Spleen (tissue), 11 donors: ENCODE measurements at regions not wholly inside any gene's neighbourhood (a gene's known extent, or its start where the extent isn't known, plus 50 kb on each side); places are given as distances from the start of the nearest gene placed in this dataset.
A peak's percentile ranks its signal among the peaks of the same experiment; 100 is the strongest.

Source experiments
- DNase-seq: peaks from one replicate; pipeline ENCODE4 v3.0.0-alpha.2; 2020
- H3K27ac ChIP-seq, 8 donors: fragments of 200-600 bp; sonication (generic) in 7 of 8; 1 replicate in 4 of 8; 2 replicates in 4 of 8; pipeline versions ENCODE4 v1.5.0 to v1.8.0; 2016 to 2021; ENCODE audit warnings: inconsistent platforms in 4 of 8, mild to moderate bottlenecking in 4 of 8, moderate library complexity in 1 of 8
- H3K27me3 ChIP-seq, 7 donors: fragments of 200-600 bp; sonication (generic) in 6 of 7; replicated peaks in 1 of 7; 1 replicate in 4 of 7; 2 replicates in 3 of 7; pipeline versions ENCODE4 v1.5.0 to v1.8.0; 2016 to 2021; ENCODE audit warnings: inconsistent platforms in 3 of 7, mild to moderate bottlenecking in 1 of 7
- H3K36me3 ChIP-seq, 6 donors: fragments of 200-600 bp; sonication (generic) in 5 of 6; 1 replicate in 4 of 6; 2 replicates in 2 of 6; pipeline versions ENCODE4 v1.5.0 to v1.8.0; 2016 to 2021; ENCODE audit warnings: inconsistent platforms in 2 of 6
- H3K4me1 ChIP-seq, 6 donors: fragments of 200-600 bp; sonication (generic) in 5 of 6; 1 replicate in 3 of 6; 2 replicates in 3 of 6; pipeline versions ENCODE4 v1.5.0 to v1.8.0; 2016 to 2021; ENCODE audit warnings: inconsistent platforms in 3 of 6
- H3K4me3 ChIP-seq, 8 donors: fragments of 200-600 bp; sonication (generic) in 7 of 8; 1 replicate in 4 of 8; 2 replicates in 4 of 8; pipeline versions ENCODE4 v1.5.0 to v1.8.0; 2016 to 2021; ENCODE audit warnings: inconsistent platforms in 4 of 8, mild to moderate bottlenecking in 4 of 8, moderate library complexity in 2 of 8
- H3K9me3 ChIP-seq, 8 donors: fragments of 200-600 bp; sonication (generic) in 7 of 8; 1 replicate in 4 of 8; 2 replicates in 4 of 8; pipeline versions ENCODE4 v1.5.0 to v1.8.0; 2016 to 2021; ENCODE audit warnings: inconsistent platforms in 4 of 8
- POLR2A ChIP-seq, 3 donors: fragments of 450-650 bp; IDR thresholded peaks; one replicate each; pipeline ENCODE4 v1.5.1; 2017; ENCODE audit warnings: antibody characterized with exemption in 3 of 3, mild to moderate bottlenecking in 1 of 3
- POLR2AphosphoS5 ChIP-seq, 3 donors: sonication (generic); formaldehyde crosslinking; IDR thresholded peaks; one replicate each; pipeline ENCODE4 v1.5.1; 2017; ENCODE audit warnings: antibody characterized with exemption in 3 of 3
- WGBS, 5 donors: extraction: QIAGEN DNeasy Blood & Tissue Kit in 3 of 5; methylation state at CpG; one replicate each; pipeline versions ENCODE4 v1.1.5 to v1.1.7; 2013 to 2018; 5-methylcytosine and 5-hydroxymethylcytosine counted together
- intact Hi-C: fragments of 100-400 bp; cut with DNase I; formaldehyde crosslinking; loops from one replicate; pipeline ENCODE4 v1.15.0; 2023; ENCODE audit warnings: low total_unique reads
- TF ChIP-seq, protein P1 (sequence below), 11 experiments: fragments of 200-600 bp in 7 of 11; fragments of 450-650 bp in 4 of 11; sonication (generic) in 4 of 11; IDR thresholded peaks in 8 of 11; conservative IDR thresholded peaks in 3 of 11; 1 replicate in 7 of 11; 2 replicates in 4 of 11; pipeline versions ENCODE4 v1.4.0 to v1.8.0; 2016 to 2021; ENCODE audit warnings: antibody characterized with exemption in 11 of 11, inconsistent platforms in 4 of 11, mild to moderate bottlenecking in 1 of 11
- donor health status: healthy with polysubstance abuse.
- donor health status: DM: no; HTN: no; CAD: no; lungs with moderate emphysema.
- donor health status: DM: no; HTN: no; CAD: no.
- donor health status: Bipolar disorder and iron deficiency.
- donor health status: healthy.
- donor health status: DM: no; HTN: no; CAD: no.
- donor health status: DM: yes; HTN: yes; CAD: no.

DNA sequence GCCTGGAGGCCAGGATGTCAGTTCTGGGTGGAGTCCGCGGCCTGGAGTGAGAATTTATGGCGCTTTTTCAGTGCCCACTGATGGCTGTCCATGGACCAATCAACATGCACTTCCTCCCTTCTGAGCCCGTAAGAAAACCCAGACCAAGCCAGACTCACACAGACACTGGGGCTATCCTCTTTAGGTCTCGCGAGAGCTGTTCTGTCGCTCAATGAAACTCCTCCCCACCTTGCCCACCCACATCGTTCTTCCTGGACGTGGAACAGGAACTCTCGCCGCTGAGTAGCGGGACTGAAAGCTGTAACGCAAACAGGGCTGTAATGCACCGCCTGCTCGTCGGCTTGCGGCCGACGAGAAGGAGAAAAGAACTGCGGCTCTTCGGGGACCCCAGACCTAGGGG lies 833.0 kb upstream of the CADM2 start:
- peaks cover 0 to 34% (median 16%) of the 10 kb centered on the region in 8 donors for H3K9me3 ChIP-seq
- no peak overlapping the region for H3K4me3 ChIP-seq
- intact Hi-C loops: no loop called here
- DNase-seq: no peak
- no peak overlapping the region for H3K27ac ChIP-seq
- no peaks in the 10 kb centered on the region for H3K27me3 ChIP-seq
- H3K36me3 ChIP-seq: no peaks in the 10 kb centered on the region
- TF ChIP-seq, protein P1, sequence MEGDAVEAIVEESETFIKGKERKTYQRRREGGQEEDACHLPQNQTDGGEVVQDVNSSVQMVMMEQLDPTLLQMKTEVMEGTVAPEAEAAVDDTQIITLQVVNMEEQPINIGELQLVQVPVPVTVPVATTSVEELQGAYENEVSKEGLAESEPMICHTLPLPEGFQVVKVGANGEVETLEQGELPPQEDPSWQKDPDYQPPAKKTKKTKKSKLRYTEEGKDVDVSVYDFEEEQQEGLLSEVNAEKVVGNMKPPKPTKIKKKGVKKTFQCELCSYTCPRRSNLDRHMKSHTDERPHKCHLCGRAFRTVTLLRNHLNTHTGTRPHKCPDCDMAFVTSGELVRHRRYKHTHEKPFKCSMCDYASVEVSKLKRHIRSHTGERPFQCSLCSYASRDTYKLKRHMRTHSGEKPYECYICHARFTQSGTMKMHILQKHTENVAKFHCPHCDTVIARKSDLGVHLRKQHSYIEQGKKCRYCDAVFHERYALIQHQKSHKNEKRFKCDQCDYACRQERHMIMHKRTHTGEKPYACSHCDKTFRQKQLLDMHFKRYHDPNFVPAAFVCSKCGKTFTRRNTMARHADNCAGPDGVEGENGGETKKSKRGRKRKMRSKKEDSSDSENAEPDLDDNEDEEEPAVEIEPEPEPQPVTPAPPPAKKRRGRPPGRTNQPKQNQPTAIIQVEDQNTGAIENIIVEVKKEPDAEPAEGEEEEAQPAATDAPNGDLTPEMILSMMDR (IDR thresholded peaks at IDR 0.05 in 8 of 11, conservative IDR thresholded peaks at IDR 0.05 in 3 of 11): no peak
- no peak for TF ChIP-seq POLR2AphosphoS5 (IDR thresholded peaks at IDR 0.05)
- no peak for TF ChIP-seq POLR2A (IDR thresholded peaks at IDR 0.05)
- no peaks in the 10 kb centered on the region for H3K4me1 ChIP-seq
- 93 to 97% (median 94%) methylated on average over 18 to 21 of the region's 21 CpGs for WGBS, 5 donors

GRCh38 chr3:84126160-84126559 lies 832.6 kb upstream of the CADM2 start:
- no peaks in the 10 kb centered on the region for H3K36me3 ChIP-seq
- TF ChIP-seq POLR2AphosphoS5 (IDR thresholded peaks at IDR 0.05): no peak
- H3K27ac ChIP-seq: no peak overlapping the region
- H3K9me3 ChIP-seq: peaks cover 0 to 34% (median 16%) of the 10 kb centered on the region in 8 donors
- no peaks in the 10 kb centered on the region for H3K4me1 ChIP-seq
- 93 to 98% (median 94%) methylated on average over 10 to 16 of the region's 16 CpGs for WGBS, 5 donors
- intact Hi-C loops: no loop called here
- DNase-seq: peak; percentile 64
- H3K27me3 ChIP-seq: no peaks in the 10 kb centered on the region
- H3K4me3 ChIP-seq: no peak overlapping the region

- Histone ChIP-seq H3K27me3 (no peaks in the 10 kb centered on the region), H3K36me3 (no peaks in the 10 kb centered on the region), H3K4me1 (no peaks in the 10 kb centered on the region), H3K9me3 (peaks cover 0 to 34% (median 15%) of the 10 kb centered on the region in 8 donors), H3K27ac (no peak overlapping the region), H3K4me3 (no peak overlapping the region)
- no peak for DNase-seq
- WGBS, 5 donors: 65 to 83% (median 69%) methylated on average over 2 of the region's 2 CpGs
- TF ChIP-seq, protein P1 (IDR thresholded peaks at IDR 0.05 in 8 of 11, conservative IDR thresholded peaks at IDR 0.05 in 3 of 11): no peak
- TF ChIP-seq POLR2A (IDR thresholded peaks at IDR 0.05) (no peak), POLR2AphosphoS5 (IDR thresholded peaks at IDR 0.05) (no peak)
- intact Hi-C loops: no loop called here
Measured at GRCh38 chr3:84128024-84128423, 830.8 kb upstream of the CADM2 start.

GRCh38 chr3:84136425-84136824 lies 822.4 kb upstream of the CADM2 start:
- no peak for TF ChIP-seq POLR2AphosphoS5 (IDR thresholded peaks at IDR 0.05)
- no peak for TF ChIP-seq POLR2A (IDR thresholded peaks at IDR 0.05)
- TF ChIP-seq, protein P1 (IDR thresholded peaks at IDR 0.05 in 8 of 11, conservative IDR thresholded peaks at IDR 0.05 in 3 of 11): no peak
- H3K4me1 ChIP-seq: no peaks in the 10 kb centered on the region
- intact Hi-C loops: no loop called here
- no peak for DNase-seq
- H3K36me3 ChIP-seq: no peaks in the 10 kb centered on the region
- 56 to 87% (median 74%) methylated on average over 2 of the region's 2 CpGs for WGBS, 5 donors
- H3K9me3 ChIP-seq: no peaks in the 10 kb centered on the region
- H3K4me3 ChIP-seq: no peak overlapping the region
- H3K27me3 ChIP-seq: no peaks in the 10 kb centered on the region
- H3K27ac ChIP-seq: no peak overlapping the region

- Histone ChIP-seq H3K4me3 (no peak overlapping the region), H3K36me3 (no peaks in the 10 kb centered on the region), H3K27me3 (no peaks in the 10 kb centered on the region), H3K27ac (no peak overlapping the region), H3K4me1 (no peaks in the 10 kb centered on the region), H3K9me3 (no peaks in the 10 kb centered on the region)
- intact Hi-C loops: no loop called here
- TF ChIP-seq POLR2AphosphoS5 (IDR thresholded peaks at IDR 0.05) (no peak), POLR2A (IDR thresholded peaks at IDR 0.05) (no peak)
- TF ChIP-seq, protein P1 (IDR thresholded peaks at IDR 0.05 in 8 of 11, conservative IDR thresholded peaks at IDR 0.05 in 3 of 11): no peak
- DNase-seq: no peak
- WGBS, 5 donors: 64 to 84% (median 67%) methylated on average over 3 of the region's 3 CpGs
Measured at GRCh38 chr3:84140631-84141030, 818.2 kb upstream of the CADM2 start.
